Endothelial cell of umbilical vein (primary cell): ENCODE measurements at regions not wholly inside any gene's neighbourhood (a gene's known extent, or its start where the extent isn't known, plus 50 kb on each side); places are given as distances from the start of the nearest gene placed in this dataset.

Source experiments
- BruUV-seq: library from RNA; stranded (reverse); fragments of 400-500 nt; replicated peaks from 2 replicates; lab custom pipeline; 2021; lab: Mats Ljungman, UMichigan
- CTCF ChIA-PET: fragments of 300-600, 350-600 bp; sonication (Branson Sonifier 250); formaldehyde crosslinking; loops from one replicate; lab custom pipeline; 2021; ENCODE audit warnings: antibody characterized with exemption, inconsistent platforms; lab: Charles Lee
- POLR2A ChIA-PET: fragments of 300-600, 350-600 bp; sonication (Branson Sonifier 250); formaldehyde crosslinking; loops from one replicate; lab custom pipeline; 2021; ENCODE audit warnings: antibody characterized with exemption, inconsistent platforms; lab: Charles Lee
- DNase-seq: peaks from one replicate; pipeline ENCODE4 v3.0.0-alpha.2; 2011; ENCODE audit warnings: low read depth, low spot score
- FAIRE-seq: peaks from 2 replicates; lab custom pipeline; 2011; peaks lifted over from hg19 to GRCh38; lab: Jason Lieb, UNC
- H2AFZ ChIP-seq: 2 replicates; pipeline ENCODE4 v1.6.0; 2012; ENCODE audit warnings: low read depth, low read length, control low read depth, inconsistent platforms
- H3K27ac ChIP-seq: 2 replicates; pipeline ENCODE4 v1.5.1; 2011; ENCODE audit warnings: low read depth, mild to moderate bottlenecking, control low read depth, low read length, moderate library complexity; ENCODE audit not compliant: insufficient read depth
- H3K27me3 ChIP-seq, 2 experiments: 2 replicates each; pipeline versions ENCODE4 v1.6.0 to v1.6.1; 2011; ENCODE audit warnings: low read length in 2 of 2, mixed read lengths in 1 of 2; ENCODE audit not compliant: control insufficient read depth in 2 of 2, insufficient read depth in 2 of 2
- H3K36me3 ChIP-seq, 2 experiments: 2 replicates in 1 of 2; 3 replicates in 1 of 2; pipeline ENCODE4 v1.5.1; 2011; ENCODE audit warnings: low read length in 2 of 2, mild to moderate bottlenecking in 1 of 2, moderate library complexity in 1 of 2; ENCODE audit not compliant: control insufficient read depth in 2 of 2, insufficient read depth in 2 of 2; ENCODE audit errors: extremely low read depth in 1 of 2
- H3K4me1 ChIP-seq: 3 replicates; pipeline ENCODE4 v1.5.1; 2011; ENCODE audit warnings: mild to moderate bottlenecking, low read length; ENCODE audit not compliant: control insufficient read depth, insufficient read depth; ENCODE audit errors: extremely low read depth
- H3K4me2 ChIP-seq: 2 replicates; pipeline ENCODE4 v1.6.1; 2011; ENCODE audit warnings: low read length, control low read depth, mixed read lengths; ENCODE audit not compliant: insufficient read depth
- H3K4me3 ChIP-seq, 3 experiments: fragments of 200-600 bp in 1 of 3; sonication (generic), shearing (Covaris generic) in 1 of 3; replicated peaks in 1 of 3; 2 replicates each; pipeline ENCODE4 v1.5.1; 2011 to 2016; ENCODE audit warnings: control low read depth in 3 of 3, low read length in 3 of 3, mild to moderate bottlenecking in 2 of 3, inconsistent platforms in 1 of 3, low read depth in 1 of 3, moderate library complexity in 1 of 3; ENCODE audit not compliant: insufficient read depth in 1 of 3
- H3K79me2 ChIP-seq: 2 replicates; pipeline ENCODE4 v1.6.0; 2012; ENCODE audit warnings: low read length, inconsistent platforms; ENCODE audit not compliant: control insufficient read depth, insufficient read depth
- H3K9ac ChIP-seq: replicated peaks from 2 replicates; pipeline ENCODE3; 2011; ENCODE audit warnings: low read length, control low read depth; ENCODE audit not compliant: insufficient read depth; ENCODE audit errors: extremely low read depth
- H3K9me1 ChIP-seq: replicated peaks from 3 replicates; pipeline ENCODE4 v1.6.0; 2011; ENCODE audit warnings: mild to moderate bottlenecking, low read length; ENCODE audit not compliant: control insufficient read depth, insufficient read depth; ENCODE audit errors: extremely low read depth
- H3K9me3 ChIP-seq: replicated peaks from 2 replicates; pipeline ENCODE4 v1.5.1; 2012; ENCODE audit warnings: low read length, inconsistent platforms; ENCODE audit not compliant: control insufficient read depth, insufficient read depth
- H4K20me1 ChIP-seq: replicated peaks from 2 replicates; pipeline ENCODE3; 2011; ENCODE audit warnings: mild to moderate bottlenecking, low read length; ENCODE audit not compliant: control insufficient read depth, insufficient read depth; ENCODE audit errors: extremely low read depth
- CTCF ChIP-seq, 2 donors: IDR thresholded peaks; 1 replicate in 1 of 2; 2 replicates in 1 of 2; pipeline ENCODE4 v1.5.1; 2011; ENCODE audit warnings: low read length in 2 of 2, mild to moderate bottlenecking in 2 of 2, moderate library complexity in 2 of 2, control low read depth in 1 of 2, inconsistent platforms in 1 of 2, low read depth in 1 of 2; ENCODE audit not compliant: insufficient read depth in 1 of 2; ENCODE audit errors: extremely low read depth in 1 of 2
- EZH2 ChIP-seq: IDR thresholded peaks from 2 replicates; pipeline ENCODE4 v1.6.1; 2012; ENCODE audit warnings: borderline replicate concordance, low read depth, mild to moderate bottlenecking, moderate library complexity, low read length, inconsistent platforms; ENCODE audit not compliant: severe bottlenecking
- FOS ChIP-seq: IDR thresholded peaks from 2 replicates; pipeline ENCODE4 v1.6.1; 2011; ENCODE audit warnings: mild to moderate bottlenecking, low read length, moderate library complexity, borderline replicate concordance; ENCODE audit not compliant: insufficient read depth
- GATA2 ChIP-seq: IDR thresholded peaks from 2 replicates; pipeline ENCODE4 v1.7.0; 2011; ENCODE audit warnings: low read depth, mild to moderate bottlenecking, moderate library complexity, mixed read lengths, low read length; ENCODE audit not compliant: insufficient read length, insufficient read depth
- MAX ChIP-seq: IDR thresholded peaks from 2 replicates; pipeline ENCODE4 v1.6.1; 2011; ENCODE audit not compliant: insufficient read depth, insufficient read length
- POLR2A ChIP-seq: IDR thresholded peaks from 2 replicates; pipeline ENCODE4 v1.6.1; 2012; ENCODE audit warnings: low read depth, mild to moderate bottlenecking, control low read depth, low read length
- POLR2AphosphoS5 ChIP-seq: IDR thresholded peaks from 2 replicates; pipeline ENCODE4 v1.6.1; 2012; ENCODE audit warnings: low read depth, mild to moderate bottlenecking, control low read depth, low read length, moderate library complexity; ENCODE audit not compliant: insufficient read depth
- dilution Hi-C: fragments of 300-500 bp; cut with MboI; formaldehyde crosslinking; loops from one replicate; pipeline ENCODE4 v1.15.0; 2019; ENCODE audit warnings: low sequenced_read_pairs; ENCODE audit not compliant: extremely low pct_ligation_motif_present
- intact Hi-C: fragments of 100-400 bp; cut with micrococcal nuclease; formaldehyde crosslinking; loops from one replicate; pipeline ENCODE4 v1.10.0; 2022

GRCh38 chr17:14470417-14470816 lies 169.5 kb downstream of the HS3ST3B1 start:
- Histone ChIP-seq H3K4me1 (no peaks in the 10 kb centered on the region), H3K79me2 (no peaks in the 10 kb centered on the region), H2AFZ (no peak overlapping the region), H3K9me3 (peaks cover under 1% of the 10 kb centered on the region), H3K36me3 (no peaks in the 10 kb centered on the region), H3K9ac (no peak overlapping the region), H3K4me2 (no peak overlapping the region), H3K27me3 (no peaks in the 10 kb centered on the region), H3K27ac (no peak overlapping the region), H4K20me1 (no peaks in the 10 kb centered on the region), H3K9me1 (no peaks in the 10 kb centered on the region), H3K4me3 (no peak overlapping the region)
- no peak for TF ChIP-seq POLR2A
- no peak for TF ChIP-seq FOS
- no peak for TF ChIP-seq EZH2
- no peak for TF ChIP-seq CTCF (IDR thresholded peaks at IDR 0.05; ENCODE audit: extremely low read depth in 1 of 2, insufficient read depth in 1 of 2, low read depth in 1 of 2, low read length in 2 of 2)
- TF ChIP-seq GATA2: no peak
- TF ChIP-seq POLR2AphosphoS5: no peak
- TF ChIP-seq MAX: no peak
- no peak for DNase-seq
- intact Hi-C loops (no loop called here), dilution Hi-C loops (no loop called here)
- no peak for FAIRE-seq
- CTCF ChIA-PET: no interaction called here
- POLR2A ChIA-PET: no interaction called here
- BruUV-seq: no TSS peak

GRCh38 chr17:14469971-14470370 lies 169.1 kb downstream of the HS3ST3B1 start:
- peaks cover 2% of the 10 kb centered on the region for H3K9me3 ChIP-seq
- no peak overlapping the region for H3K4me3 ChIP-seq
- no peak overlapping the region for H3K4me2 ChIP-seq
- no TSS peak for BruUV-seq
- DNase-seq (no peak), FAIRE-seq (no peak)
- no peak overlapping the region for H2AFZ ChIP-seq
- intact Hi-C loops (no loop called here), dilution Hi-C loops (no loop called here)
- no peaks in the 10 kb centered on the region for H4K20me1 ChIP-seq
- no peaks in the 10 kb centered on the region for H3K79me2 ChIP-seq
- H3K27me3 ChIP-seq: no peaks in the 10 kb centered on the region
- H3K9me1 ChIP-seq: no peaks in the 10 kb centered on the region
- ChIA-PET CTCF (no interaction called here), POLR2A (no interaction called here)
- TF ChIP-seq CTCF (IDR thresholded peaks at IDR 0.05; ENCODE audit: extremely low read depth in 1 of 2, insufficient read depth in 1 of 2, low read depth in 1 of 2, low read length in 2 of 2): no peak
- TF ChIP-seq FOS: no peak
- H3K4me1 ChIP-seq: no peaks in the 10 kb centered on the region
- H3K27ac ChIP-seq: no peak overlapping the region
- H3K9ac ChIP-seq: no peak overlapping the region
- H3K36me3 ChIP-seq: no peaks in the 10 kb centered on the region
